SK-N-MC (cell line): ENCODE measurements at regions not wholly inside any gene's neighbourhood (a gene's known extent, or its start where the extent isn't known, plus 50 kb on each side); places are given as distances from the start of the nearest gene placed in this dataset.

Source experiments
- EZH2 ChIP-seq: fragments of 200-600 bp; sonication (generic); IDR thresholded peaks from one replicate; pipeline ENCODE4 v1.6.1; 2017; ENCODE audit warnings: antibody characterized with exemption
- POLR2AphosphoS5 ChIP-seq: IDR thresholded peaks from 2 replicates; pipeline ENCODE4 v1.6.1; 2012; ENCODE audit warnings: mild to moderate bottlenecking, low read depth, low read length, borderline replicate concordance

- no peak for TF ChIP-seq POLR2AphosphoS5
- no peak for TF ChIP-seq EZH2
Measured at GRCh38 chr6:48714699-48715098, 603.7 kb upstream of the PTCHD4 start.
